ENCODE measurements at regions not wholly inside any gene's neighbourhood (a gene's known extent, or its start where the extent isn't known, plus 50 kb on each side); places are given as distances from the start of the nearest gene placed in this dataset.

DNA sequence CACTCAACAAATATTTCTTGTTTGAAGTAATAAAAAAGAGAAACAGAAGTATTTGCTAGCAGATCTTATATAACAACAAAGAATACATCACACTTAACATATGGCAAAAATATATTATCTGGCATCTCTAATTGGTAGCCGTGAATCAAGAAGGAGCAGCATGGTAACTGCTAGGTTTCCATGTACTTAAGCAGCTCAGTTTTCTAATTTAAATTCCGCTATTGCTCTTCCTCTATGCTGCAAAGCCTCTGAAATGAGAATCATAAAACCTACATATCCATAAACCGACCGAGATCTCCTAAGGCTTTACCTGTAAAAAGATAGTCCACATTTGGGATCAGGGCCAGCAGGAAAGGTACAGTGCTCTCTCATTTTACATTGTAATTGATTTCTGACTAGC is 76.6 kb upstream of the PTPRZ1 start:
- TF ChIP-seq, protein P1, sequence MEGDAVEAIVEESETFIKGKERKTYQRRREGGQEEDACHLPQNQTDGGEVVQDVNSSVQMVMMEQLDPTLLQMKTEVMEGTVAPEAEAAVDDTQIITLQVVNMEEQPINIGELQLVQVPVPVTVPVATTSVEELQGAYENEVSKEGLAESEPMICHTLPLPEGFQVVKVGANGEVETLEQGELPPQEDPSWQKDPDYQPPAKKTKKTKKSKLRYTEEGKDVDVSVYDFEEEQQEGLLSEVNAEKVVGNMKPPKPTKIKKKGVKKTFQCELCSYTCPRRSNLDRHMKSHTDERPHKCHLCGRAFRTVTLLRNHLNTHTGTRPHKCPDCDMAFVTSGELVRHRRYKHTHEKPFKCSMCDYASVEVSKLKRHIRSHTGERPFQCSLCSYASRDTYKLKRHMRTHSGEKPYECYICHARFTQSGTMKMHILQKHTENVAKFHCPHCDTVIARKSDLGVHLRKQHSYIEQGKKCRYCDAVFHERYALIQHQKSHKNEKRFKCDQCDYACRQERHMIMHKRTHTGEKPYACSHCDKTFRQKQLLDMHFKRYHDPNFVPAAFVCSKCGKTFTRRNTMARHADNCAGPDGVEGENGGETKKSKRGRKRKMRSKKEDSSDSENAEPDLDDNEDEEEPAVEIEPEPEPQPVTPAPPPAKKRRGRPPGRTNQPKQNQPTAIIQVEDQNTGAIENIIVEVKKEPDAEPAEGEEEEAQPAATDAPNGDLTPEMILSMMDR (IDR thresholded peaks at IDR 0.05), result no peak
- no peak for TF ChIP-seq POLR2A (IDR thresholded peaks at IDR 0.05)

All from esophagus squamous epithelium (tissue), 4 donors.